WI38 (cell line): ENCODE measurements at regions not wholly inside any gene's neighbourhood (a gene's known extent, or its start where the extent isn't known, plus 50 kb on each side); places are given as distances from the start of the nearest gene placed in this dataset.

Experiments
- H3K4me3 ChIP-seq: 2 replicates; pipeline ENCODE4 v1.5.1; 2011; ENCODE audit warnings: low read depth, mild to moderate bottlenecking, control low read depth, low read length
- TF ChIP-seq, protein P1 (sequence below): IDR thresholded peaks from 2 replicates; pipeline ENCODE4 v1.5.1; 2012; ENCODE audit warnings: low read depth, mild to moderate bottlenecking, control low read depth, low read length

DNA sequence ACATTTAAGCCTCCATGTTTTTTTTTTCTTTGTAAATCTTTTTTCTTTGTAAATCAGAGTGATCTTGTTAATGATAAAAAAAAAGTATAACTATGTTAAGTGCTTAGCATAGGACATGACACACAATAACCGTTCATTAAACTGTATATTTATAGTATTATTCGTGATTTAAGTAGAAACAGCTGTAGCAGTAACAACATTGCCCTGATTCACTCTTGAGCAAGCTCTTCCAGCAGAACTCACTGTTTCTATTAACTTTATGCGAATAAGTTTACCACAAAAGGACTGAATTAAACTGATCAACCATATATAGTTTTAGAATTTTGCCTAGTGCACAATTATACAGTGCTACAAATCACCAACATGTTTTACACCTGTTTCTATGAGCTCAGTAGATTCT is 1338.0 kb upstream of the EYS start:
- H3K4me3 ChIP-seq: no peak overlapping the region
- TF ChIP-seq, protein P1, sequence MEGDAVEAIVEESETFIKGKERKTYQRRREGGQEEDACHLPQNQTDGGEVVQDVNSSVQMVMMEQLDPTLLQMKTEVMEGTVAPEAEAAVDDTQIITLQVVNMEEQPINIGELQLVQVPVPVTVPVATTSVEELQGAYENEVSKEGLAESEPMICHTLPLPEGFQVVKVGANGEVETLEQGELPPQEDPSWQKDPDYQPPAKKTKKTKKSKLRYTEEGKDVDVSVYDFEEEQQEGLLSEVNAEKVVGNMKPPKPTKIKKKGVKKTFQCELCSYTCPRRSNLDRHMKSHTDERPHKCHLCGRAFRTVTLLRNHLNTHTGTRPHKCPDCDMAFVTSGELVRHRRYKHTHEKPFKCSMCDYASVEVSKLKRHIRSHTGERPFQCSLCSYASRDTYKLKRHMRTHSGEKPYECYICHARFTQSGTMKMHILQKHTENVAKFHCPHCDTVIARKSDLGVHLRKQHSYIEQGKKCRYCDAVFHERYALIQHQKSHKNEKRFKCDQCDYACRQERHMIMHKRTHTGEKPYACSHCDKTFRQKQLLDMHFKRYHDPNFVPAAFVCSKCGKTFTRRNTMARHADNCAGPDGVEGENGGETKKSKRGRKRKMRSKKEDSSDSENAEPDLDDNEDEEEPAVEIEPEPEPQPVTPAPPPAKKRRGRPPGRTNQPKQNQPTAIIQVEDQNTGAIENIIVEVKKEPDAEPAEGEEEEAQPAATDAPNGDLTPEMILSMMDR: no peak

DNA sequence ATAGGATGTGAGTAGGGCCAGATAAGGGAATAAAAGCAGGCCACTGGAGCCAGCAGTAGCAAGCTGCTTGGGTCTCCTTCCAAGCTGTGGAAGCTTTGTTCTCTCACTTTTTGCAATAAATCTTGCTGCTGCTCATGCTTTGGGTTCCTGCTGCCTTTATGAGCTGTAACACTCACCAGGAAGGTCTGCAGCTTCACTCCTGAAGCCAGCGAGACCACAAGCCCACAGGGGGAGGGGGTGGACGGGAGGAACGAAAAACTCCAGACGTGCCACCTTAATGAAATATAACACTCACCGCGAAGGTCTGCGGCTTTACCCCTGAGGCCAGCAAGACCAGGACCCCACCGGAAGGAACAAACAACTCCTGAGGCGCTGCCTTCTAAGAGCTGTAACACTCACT is 1324.4 kb upstream of the EYS start:
- no peak overlapping the region for H3K4me3 ChIP-seq
- TF ChIP-seq, protein P1: no peak

DNA sequence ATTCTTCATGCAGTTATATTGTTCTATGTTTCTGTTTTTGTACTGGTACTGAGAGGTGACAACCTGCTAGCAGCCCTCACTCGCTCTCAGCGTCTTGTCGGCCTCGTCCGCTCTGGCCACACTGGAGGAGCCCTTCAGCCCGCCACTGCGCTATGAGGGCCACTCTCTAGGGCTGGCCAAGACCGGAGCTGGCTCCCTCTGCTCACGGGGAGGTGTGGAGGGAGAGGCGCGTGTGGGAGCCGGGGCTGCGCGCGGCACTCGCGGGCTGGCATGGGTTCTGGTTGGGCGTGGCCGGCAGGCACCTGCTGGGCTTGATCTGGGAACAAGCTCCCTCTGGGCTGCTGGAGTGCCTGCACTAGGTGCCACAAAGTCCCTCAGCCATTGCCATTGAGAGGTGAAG is 1323.8 kb upstream of the EYS start:
- TF ChIP-seq, protein P1: no peak
- no peak overlapping the region for H3K4me3 ChIP-seq

DNA sequence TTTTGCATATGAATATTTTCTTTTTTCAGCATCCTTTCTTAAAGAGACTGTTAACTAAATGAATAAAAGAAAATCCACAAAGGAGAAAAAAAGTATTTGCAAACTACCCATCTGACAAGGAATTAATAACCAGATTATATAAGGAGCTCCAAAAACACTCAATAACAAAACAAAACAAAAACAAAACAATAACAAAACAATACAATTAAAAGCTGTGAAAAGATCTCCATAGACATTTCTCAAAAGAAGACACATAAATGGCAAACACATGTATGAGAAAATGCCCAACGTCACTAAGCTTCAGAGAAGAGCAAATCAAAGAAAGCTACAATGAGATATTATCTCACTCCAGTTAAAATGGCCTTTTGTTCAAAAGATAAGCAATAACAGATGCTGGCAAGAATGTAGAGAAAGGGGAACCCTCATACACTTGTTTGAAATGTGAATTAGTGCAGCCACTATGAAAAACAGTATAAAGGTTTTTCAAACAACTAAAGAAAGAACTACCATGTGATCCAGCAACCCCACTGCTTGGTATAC is 1310.0 kb upstream of the EYS start:
- no peak overlapping the region for H3K4me3 ChIP-seq
- TF ChIP-seq, protein P1: no peak

DNA sequence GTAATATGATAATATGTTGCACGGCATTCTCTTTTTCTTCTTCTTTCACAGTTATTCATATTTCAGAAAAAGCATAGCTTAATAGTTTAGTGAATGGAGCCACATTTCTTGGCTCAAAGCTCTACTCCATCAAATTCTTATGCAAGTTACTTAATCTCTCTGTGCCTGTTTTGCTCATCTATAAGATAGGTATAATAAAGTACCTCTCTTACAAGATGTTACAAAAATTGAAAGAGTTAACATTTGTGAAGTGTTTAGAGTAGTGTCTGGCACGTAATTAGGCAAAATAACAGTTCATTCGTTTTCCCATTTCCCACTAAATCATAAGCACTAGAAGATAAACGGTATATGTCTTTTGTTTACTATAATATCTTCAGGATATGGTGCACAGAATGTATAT is 1304.4 kb upstream of the EYS start:
- H3K4me3 ChIP-seq: no peak overlapping the region
- TF ChIP-seq, protein P1: no peak

DNA sequence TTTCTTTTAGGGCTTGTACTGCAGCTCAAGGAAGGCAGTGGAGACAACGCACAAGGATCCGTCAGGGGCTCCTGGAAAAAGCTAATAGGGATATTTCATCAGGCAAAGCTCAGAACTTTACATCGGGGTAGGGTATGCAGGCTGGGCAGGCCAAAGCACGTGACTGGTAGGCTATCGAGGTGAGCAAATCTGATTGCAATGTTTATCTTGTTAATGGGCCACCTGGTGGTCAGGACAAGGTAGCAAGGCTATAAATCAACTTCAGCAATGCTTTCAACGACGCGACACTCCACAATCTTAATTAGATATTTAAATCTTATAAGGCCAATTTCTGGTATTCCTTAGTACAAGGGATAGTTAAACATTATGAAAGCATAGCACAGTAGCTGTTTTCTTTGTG is 1302.8 kb upstream of the EYS start:
- TF ChIP-seq, protein P1: no peak
- no peak overlapping the region for H3K4me3 ChIP-seq

DNA sequence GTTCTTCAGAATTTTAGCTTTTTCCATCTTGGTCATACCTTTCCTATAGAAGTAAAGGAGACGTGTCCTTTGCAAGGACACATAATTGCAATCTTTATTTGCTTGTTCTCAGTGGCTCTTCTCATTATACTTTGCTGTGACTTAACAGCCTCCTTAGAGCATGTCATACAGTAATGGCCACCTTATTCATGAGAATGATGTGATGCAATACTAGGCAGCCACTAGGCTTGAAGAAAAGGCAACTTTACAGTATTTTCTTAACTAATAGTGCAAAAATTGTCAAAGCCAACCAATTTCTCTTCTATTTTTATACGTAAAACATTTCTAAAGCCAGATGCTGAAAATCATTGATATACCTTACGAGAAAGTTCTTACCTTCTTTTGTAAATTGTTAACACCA is 1296.8 kb upstream of the EYS start:
- H3K4me3 ChIP-seq: no peak overlapping the region
- TF ChIP-seq, protein P1: no peak
